Activated naive CD8-positive, alpha-beta T cell treated with anti-CD3 and anti-CD28 coated beads, Interleukin-2, amount 50 U/mL, for 24 hours (primary cell): ENCODE measurements at regions not wholly inside any gene's neighbourhood (a gene's known extent, or its start where the extent isn't known, plus 50 kb on each side); places are given as distances from the start of the nearest gene placed in this dataset.

Source experiments
- ATAC-seq: fragments of 150-1000 bp; cut with Tn5 transposase; one replicate; pipeline ENCODE4 v1.10.0; 2021
- DNase-seq: peaks from one replicate; pipeline ENCODE4 v3.0.0; 2021
- H3K27ac Mint-ChIP-seq: one replicate; pipeline ENCODE4 v1.8.0; 2021; ENCODE audit warnings: mild to moderate bottlenecking, mixed read lengths
- H3K27me3 Mint-ChIP-seq: one replicate; pipeline ENCODE4 v1.8.0; 2021; ENCODE audit warnings: mixed read lengths
- H3K36me3 Mint-ChIP-seq: one replicate; pipeline ENCODE4 v1.8.0; 2021; ENCODE audit warnings: low read depth, mixed read lengths
- H3K4me1 Mint-ChIP-seq: one replicate; pipeline ENCODE4 v1.8.0; 2021; ENCODE audit warnings: mixed read lengths
- H3K4me3 Mint-ChIP-seq: one replicate; pipeline ENCODE4 v1.8.0; 2021; ENCODE audit warnings: mild to moderate bottlenecking, moderate library complexity, mixed read lengths
- H3K9me3 Mint-ChIP-seq: one replicate; pipeline ENCODE4 v1.8.0; 2021; ENCODE audit warnings: mixed read lengths

- Mint-ChIP-seq H3K27ac (no peak overlapping the region), H3K27me3 (no peaks in the 10 kb centered on the region), H3K4me1 (peaks cover 2% of the 10 kb centered on the region), H3K36me3 (no peaks in the 10 kb centered on the region), H3K4me3 (no peak overlapping the region), H3K9me3 (peaks cover 3% of the 10 kb centered on the region)
- ATAC-seq (no peak), DNase-seq (no peak)
Observed at GRCh38 chr12:24304285-24304684, 354.8 kb upstream of the SOX5 start.

GRCh38 chr12:24302708-24303107, 353.2 kb upstream of the SOX5 start:
- Mint-ChIP-seq H3K4me3 (no peak overlapping the region), H3K4me1 (peaks cover 2% of the 10 kb centered on the region), H3K36me3 (no peaks in the 10 kb centered on the region), H3K27me3 (no peaks in the 10 kb centered on the region), H3K27ac (no peak overlapping the region), H3K9me3 (peaks cover 3% of the 10 kb centered on the region)
- DNase-seq (no peak), ATAC-seq (no peak)

- Mint-ChIP-seq H3K4me1 (no peaks in the 10 kb centered on the region), H3K4me3 (no peak overlapping the region), H3K27ac (no peak overlapping the region), H3K9me3 (no peaks in the 10 kb centered on the region), H3K27me3 (no peaks in the 10 kb centered on the region), H3K36me3 (no peaks in the 10 kb centered on the region)
- DNase-seq: no peak
- no peak for ATAC-seq
Observed at GRCh38 chr12:24297516-24297915, 348.0 kb upstream of the SOX5 start.

- no peak for ATAC-seq
- DNase-seq: no peak
- H3K4me3 Mint-ChIP-seq: no peak overlapping the region
- H3K27ac Mint-ChIP-seq: no peak overlapping the region
- H3K4me1 Mint-ChIP-seq: no peaks in the 10 kb centered on the region
- no peaks in the 10 kb centered on the region for H3K9me3 Mint-ChIP-seq
- no peaks in the 10 kb centered on the region for H3K36me3 Mint-ChIP-seq
- no peaks in the 10 kb centered on the region for H3K27me3 Mint-ChIP-seq
Observed at GRCh38 chr12:24293549-24293948, 344.1 kb upstream of the SOX5 start.

DNA sequence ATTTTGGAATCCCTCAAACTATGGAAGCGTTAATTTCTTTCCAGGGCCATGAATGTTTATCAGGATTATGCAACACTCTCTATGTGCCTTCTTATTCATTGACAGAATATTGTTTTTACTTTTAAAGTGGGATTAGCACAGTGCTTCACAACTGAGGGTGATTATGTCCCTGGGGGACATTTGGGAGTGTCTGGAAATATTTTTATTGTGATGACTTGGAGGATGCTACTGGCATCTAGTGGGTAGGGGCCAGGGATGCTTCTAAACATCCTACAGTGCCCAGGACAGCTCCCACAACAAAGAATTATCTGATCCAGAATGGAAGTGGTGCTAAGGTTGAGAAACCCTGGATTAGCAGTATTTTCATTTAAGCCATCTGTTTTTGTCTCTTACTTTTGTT, 338.5 kb upstream of the SOX5 start:
- DNase-seq (no peak), ATAC-seq (no peak)
- Mint-ChIP-seq H3K4me3 (no peak overlapping the region), H3K27me3 (no peaks in the 10 kb centered on the region), H3K4me1 (no peaks in the 10 kb centered on the region), H3K27ac (no peak overlapping the region), H3K9me3 (no peaks in the 10 kb centered on the region), H3K36me3 (no peaks in the 10 kb centered on the region)

DNA sequence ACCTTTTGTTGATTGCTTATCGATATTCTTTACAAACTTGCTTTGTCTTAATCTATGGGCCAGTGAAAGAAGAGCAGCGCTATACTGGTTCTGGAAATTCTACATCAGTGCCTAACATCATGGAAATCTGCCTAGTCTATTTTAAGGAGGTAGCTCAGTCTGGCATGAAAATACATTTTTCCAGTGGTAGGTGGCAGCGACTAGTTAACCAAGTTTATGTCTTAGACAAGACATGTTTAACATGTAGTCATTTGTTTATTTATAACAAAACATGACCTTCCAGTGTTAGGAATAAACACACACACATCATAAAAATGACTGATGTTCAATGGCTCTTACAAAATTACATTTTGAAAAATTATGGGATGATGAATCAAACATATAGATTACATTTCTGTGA, 336.0 kb upstream of the SOX5 start:
- no peaks in the 10 kb centered on the region for H3K27me3 Mint-ChIP-seq
- H3K4me1 Mint-ChIP-seq: no peaks in the 10 kb centered on the region
- no peaks in the 10 kb centered on the region for H3K36me3 Mint-ChIP-seq
- no peak overlapping the region for H3K4me3 Mint-ChIP-seq
- ATAC-seq (no peak), DNase-seq (no peak)
- H3K27ac Mint-ChIP-seq: no peak overlapping the region
- H3K9me3 Mint-ChIP-seq: no peaks in the 10 kb centered on the region

DNA sequence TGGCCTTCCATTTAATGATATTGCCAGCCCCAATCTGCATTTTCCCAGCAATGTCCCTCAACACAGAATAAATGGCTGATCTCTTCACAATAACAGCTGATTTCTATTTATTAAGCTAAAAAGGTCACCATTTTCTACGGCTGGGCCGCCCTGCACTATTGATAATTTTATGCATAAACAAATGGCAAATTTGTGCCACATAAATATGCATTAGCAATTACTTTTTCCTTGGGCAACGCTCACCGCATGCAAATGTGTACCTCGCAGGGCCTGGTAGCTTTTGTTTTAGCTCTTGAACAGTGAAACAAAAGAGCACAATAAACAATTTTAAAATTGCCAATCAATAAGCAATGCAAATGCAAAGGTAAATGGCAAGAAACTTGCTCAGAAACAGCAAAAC, 331.9 kb upstream of the SOX5 start:
- Mint-ChIP-seq H3K27me3 (no peaks in the 10 kb centered on the region), H3K36me3 (no peaks in the 10 kb centered on the region), H3K9me3 (no peaks in the 10 kb centered on the region), H3K4me1 (no peaks in the 10 kb centered on the region), H3K4me3 (no peak overlapping the region), H3K27ac (no peak overlapping the region)
- ATAC-seq: no peak
- DNase-seq: no peak

- no peaks in the 10 kb centered on the region for H3K4me1 Mint-ChIP-seq
- ATAC-seq (no peak), DNase-seq (no peak)
- no peak overlapping the region for H3K4me3 Mint-ChIP-seq
- no peaks in the 10 kb centered on the region for H3K9me3 Mint-ChIP-seq
- no peaks in the 10 kb centered on the region for H3K36me3 Mint-ChIP-seq
- H3K27me3 Mint-ChIP-seq: no peaks in the 10 kb centered on the region
- H3K27ac Mint-ChIP-seq: no peak overlapping the region
Observed at GRCh38 chr12:24280056-24280842, 330.8 kb upstream of the SOX5 start.

- DNase-seq: no peak
Observed at GRCh38 chr12:24278832-24279231, 329.4 kb upstream of the SOX5 start.

DNA sequence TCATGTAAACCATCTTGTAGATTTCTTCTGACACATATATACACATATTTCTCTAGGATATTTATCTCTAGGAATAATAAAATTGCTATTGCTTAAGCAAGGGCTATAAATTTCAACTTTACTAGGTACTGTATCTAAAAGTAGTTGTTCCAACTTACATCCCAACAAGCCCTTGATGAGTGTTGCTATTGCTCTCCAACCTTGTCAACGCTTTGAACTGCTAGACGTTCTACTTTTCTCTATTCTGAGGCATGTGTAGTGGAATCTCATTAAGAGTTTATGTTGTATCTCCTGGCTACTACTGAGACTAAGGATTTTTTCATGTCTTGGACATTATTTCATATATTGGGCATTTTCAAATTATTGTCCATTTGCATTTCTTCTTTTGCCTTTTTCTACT, 321.5 kb upstream of the SOX5 start:
- DNase-seq: no peak
- no peaks in the 10 kb centered on the region for H3K36me3 Mint-ChIP-seq
- H3K4me1 Mint-ChIP-seq: no peaks in the 10 kb centered on the region
- H3K9me3 Mint-ChIP-seq: no peaks in the 10 kb centered on the region
- no peak overlapping the region for H3K4me3 Mint-ChIP-seq
- H3K27me3 Mint-ChIP-seq: no peaks in the 10 kb centered on the region
- no peak overlapping the region for H3K27ac Mint-ChIP-seq
- no peak for ATAC-seq

More at GRCh38 chr12:24278832-24279231, 329.4 kb upstream of the SOX5 start:
- Mint-ChIP-seq H3K4me3 (no peak overlapping the region), H3K27ac (no peak overlapping the region), H3K4me1 (no peaks in the 10 kb centered on the region), H3K36me3 (no peaks in the 10 kb centered on the region), H3K27me3 (no peaks in the 10 kb centered on the region), H3K9me3 (no peaks in the 10 kb centered on the region)
- ATAC-seq: no peak

- Mint-ChIP-seq H3K36me3 (no peaks in the 10 kb centered on the region), H3K27ac (no peak overlapping the region)
- no peak for ATAC-seq
Observed at GRCh38 chr12:24270464-24270863, 321.0 kb upstream of the SOX5 start.

DNA sequence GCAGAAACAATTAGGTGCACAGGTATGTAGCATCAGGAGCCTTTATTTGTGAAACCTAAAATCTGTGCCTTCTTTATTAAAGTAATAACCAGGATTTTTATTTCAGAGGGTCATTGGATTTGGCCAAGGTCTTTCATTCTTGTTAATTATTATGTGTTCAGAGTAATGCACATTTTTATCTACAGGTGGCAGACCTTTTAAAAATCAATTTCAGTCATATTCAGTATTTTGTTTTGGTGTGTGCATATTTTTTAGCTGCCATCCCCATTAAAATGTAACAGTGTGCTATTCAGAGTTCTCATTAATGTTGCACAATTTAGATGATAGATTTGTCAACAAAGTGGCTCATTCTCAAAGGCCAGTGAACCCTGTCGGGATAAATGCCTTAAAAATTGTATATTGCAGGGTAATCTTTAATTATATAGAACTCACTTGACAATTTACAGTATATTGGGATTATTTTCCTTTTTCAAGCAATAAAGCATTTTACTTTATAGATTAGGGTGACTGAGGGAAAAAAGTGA, 319.3 kb upstream of the SOX5 start:
- Mint-ChIP-seq H3K9me3 (no peaks in the 10 kb centered on the region), H3K27me3 (no peaks in the 10 kb centered on the region), H3K4me3 (no peak overlapping the region), H3K27ac (no peak overlapping the region), H3K4me1 (no peaks in the 10 kb centered on the region), H3K36me3 (no peaks in the 10 kb centered on the region)
- no peak for DNase-seq
- no peak for ATAC-seq

More at GRCh38 chr12:24270464-24270863, 321.0 kb upstream of the SOX5 start:
- DNase-seq: no peak
- Mint-ChIP-seq H3K9me3 (no peaks in the 10 kb centered on the region), H3K4me3 (no peak overlapping the region), H3K4me1 (no peaks in the 10 kb centered on the region), H3K27me3 (no peaks in the 10 kb centered on the region)

GRCh38 chr12:24266982-24267381, 317.5 kb upstream of the SOX5 start:
- DNase-seq: no peak
- H3K27me3 Mint-ChIP-seq: no peaks in the 10 kb centered on the region
- no peak overlapping the region for H3K27ac Mint-ChIP-seq
- ATAC-seq: no peak
- no peaks in the 10 kb centered on the region for H3K9me3 Mint-ChIP-seq
- no peaks in the 10 kb centered on the region for H3K4me1 Mint-ChIP-seq
- H3K36me3 Mint-ChIP-seq: no peaks in the 10 kb centered on the region
- H3K4me3 Mint-ChIP-seq: no peak overlapping the region

DNA sequence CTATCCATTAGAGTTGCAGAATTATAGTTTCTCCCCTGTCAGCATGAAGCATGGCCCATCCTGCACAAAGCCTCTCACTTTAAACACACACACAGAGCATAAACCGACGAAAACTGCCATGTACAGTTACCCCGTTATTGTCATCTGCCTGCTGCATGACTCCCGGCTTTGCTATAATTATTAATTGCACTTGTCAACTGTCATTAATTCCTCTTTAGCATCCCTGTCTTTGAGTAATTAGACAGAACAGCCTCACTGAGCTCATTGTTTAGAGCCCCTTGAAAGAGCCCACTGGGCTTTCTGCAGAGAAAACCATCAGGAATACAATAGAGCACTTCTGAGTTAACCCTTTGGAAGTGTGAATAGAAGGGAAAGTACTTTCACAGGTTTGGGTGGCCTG, 307.2 kb upstream of the SOX5 start:
- Mint-ChIP-seq H3K4me1 (no peaks in the 10 kb centered on the region), H3K9me3 (peaks cover 4% of the 10 kb centered on the region), H3K4me3 (no peak overlapping the region), H3K27me3 (no peaks in the 10 kb centered on the region), H3K27ac (no peak overlapping the region), H3K36me3 (no peaks in the 10 kb centered on the region)
- DNase-seq: no peak
- no peak for ATAC-seq

DNA sequence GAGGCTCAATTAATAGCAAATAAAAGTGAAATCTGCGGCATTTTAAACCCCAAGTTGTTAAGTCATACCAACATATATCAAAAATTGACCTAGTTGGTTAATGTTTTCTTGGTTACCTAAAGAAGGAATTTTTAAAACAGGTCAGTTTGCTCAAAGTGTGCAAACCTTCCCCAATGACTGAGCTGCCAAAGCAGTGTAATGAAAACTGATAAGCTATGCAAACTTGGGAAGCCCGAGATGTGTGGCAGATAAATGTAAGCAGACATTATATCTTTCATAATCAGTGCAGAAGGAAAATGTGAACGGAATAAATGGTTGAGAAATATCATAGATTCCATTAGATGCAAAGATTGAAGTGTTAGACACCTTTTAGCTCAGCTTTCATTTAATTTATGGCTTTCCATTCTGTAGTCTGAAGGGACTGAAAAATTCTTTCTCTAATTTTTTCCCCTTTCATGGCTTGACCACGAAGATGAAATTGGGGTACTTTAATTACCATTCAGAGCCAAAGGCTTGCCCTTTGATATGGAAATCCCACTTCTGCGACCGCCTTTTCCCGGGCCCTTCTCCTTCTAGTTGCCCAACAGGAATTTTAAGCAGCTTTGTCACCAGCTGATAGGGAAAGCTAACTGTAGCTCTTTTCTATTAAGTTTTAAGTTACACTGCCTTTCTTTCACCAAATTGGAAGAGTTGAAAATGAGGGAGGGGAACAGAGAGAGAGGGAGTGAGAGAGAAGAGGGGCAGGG, 306.6 kb upstream of the SOX5 start:
- Mint-ChIP-seq H3K36me3 (no peaks in the 10 kb centered on the region), H3K27ac (no peak overlapping the region), H3K27me3 (no peaks in the 10 kb centered on the region), H3K4me1 (no peaks in the 10 kb centered on the region), H3K4me3 (no peak overlapping the region), H3K9me3 (peaks cover 4% of the 10 kb centered on the region)
- DNase-seq: no peak
- no peak for ATAC-seq
